ENCODE measurements at regions not wholly inside any gene's neighbourhood (a gene's known extent, or its start where the extent isn't known, plus 50 kb on each side); places are given as distances from the start of the nearest gene placed in this dataset.

DNA sequence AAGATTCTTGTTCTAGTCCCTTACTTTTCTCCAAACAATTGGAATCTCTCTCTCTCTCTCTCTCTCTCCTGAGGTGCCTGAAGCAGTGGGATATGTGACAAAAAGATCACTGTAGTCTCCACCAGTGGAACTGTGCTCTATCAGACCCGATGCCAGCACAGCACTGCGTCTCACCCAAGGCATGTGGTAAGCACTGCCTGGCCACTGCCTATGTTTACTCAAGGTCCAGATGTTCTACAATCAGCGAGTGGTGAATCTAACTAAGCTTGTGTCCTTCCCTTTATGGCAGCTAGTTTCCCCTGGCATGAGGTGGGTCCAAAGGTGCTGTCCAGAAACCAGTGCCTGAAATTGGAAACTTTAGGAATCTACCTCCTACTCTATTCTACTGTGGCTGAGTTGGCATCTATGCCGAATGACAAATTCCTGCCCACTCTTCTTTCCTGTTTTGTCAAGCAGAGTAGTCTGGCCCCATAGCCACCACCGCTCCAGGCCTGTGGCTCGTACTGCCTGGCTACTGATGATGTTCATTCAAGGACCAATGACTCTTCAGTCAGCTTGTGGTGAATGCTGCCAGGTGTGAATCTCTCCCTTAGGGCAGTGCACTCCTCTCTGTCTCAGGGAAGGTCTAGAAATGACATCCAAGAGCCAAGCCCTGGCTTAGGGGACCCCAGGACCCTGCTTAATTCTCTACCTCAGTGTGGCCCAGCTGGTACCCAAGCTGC lies 416.5 kb downstream of the TEX13C start (continued):
- TF ChIP-seq, protein P1, sequence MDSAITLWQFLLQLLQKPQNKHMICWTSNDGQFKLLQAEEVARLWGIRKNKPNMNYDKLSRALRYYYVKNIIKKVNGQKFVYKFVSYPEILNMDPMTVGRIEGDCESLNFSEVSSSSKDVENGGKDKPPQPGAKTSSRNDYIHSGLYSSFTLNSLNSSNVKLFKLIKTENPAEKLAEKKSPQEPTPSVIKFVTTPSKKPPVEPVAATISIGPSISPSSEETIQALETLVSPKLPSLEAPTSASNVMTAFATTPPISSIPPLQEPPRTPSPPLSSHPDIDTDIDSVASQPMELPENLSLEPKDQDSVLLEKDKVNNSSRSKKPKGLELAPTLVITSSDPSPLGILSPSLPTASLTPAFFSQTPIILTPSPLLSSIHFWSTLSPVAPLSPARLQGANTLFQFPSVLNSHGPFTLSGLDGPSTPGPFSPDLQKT (IDR thresholded peaks at IDR 0.05; ENCODE audit: borderline replicate concordance, low read depth, low read length) = no peak
- TF ChIP-seq, protein P2, sequence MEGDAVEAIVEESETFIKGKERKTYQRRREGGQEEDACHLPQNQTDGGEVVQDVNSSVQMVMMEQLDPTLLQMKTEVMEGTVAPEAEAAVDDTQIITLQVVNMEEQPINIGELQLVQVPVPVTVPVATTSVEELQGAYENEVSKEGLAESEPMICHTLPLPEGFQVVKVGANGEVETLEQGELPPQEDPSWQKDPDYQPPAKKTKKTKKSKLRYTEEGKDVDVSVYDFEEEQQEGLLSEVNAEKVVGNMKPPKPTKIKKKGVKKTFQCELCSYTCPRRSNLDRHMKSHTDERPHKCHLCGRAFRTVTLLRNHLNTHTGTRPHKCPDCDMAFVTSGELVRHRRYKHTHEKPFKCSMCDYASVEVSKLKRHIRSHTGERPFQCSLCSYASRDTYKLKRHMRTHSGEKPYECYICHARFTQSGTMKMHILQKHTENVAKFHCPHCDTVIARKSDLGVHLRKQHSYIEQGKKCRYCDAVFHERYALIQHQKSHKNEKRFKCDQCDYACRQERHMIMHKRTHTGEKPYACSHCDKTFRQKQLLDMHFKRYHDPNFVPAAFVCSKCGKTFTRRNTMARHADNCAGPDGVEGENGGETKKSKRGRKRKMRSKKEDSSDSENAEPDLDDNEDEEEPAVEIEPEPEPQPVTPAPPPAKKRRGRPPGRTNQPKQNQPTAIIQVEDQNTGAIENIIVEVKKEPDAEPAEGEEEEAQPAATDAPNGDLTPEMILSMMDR (tag by site-specific recombination; IDR thresholded peaks at IDR 0.05) = no peak
- TF ChIP-seq, protein P3, sequence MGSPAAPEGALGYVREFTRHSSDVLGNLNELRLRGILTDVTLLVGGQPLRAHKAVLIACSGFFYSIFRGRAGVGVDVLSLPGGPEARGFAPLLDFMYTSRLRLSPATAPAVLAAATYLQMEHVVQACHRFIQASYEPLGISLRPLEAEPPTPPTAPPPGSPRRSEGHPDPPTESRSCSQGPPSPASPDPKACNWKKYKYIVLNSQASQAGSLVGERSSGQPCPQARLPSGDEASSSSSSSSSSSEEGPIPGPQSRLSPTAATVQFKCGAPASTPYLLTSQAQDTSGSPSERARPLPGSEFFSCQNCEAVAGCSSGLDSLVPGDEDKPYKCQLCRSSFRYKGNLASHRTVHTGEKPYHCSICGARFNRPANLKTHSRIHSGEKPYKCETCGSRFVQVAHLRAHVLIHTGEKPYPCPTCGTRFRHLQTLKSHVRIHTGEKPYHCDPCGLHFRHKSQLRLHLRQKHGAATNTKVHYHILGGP (tag by site-specific recombination; IDR thresholded peaks at IDR 0.05) = no peak
- TF ChIP-seq YY1 (tag by site-specific recombination; IDR thresholded peaks at IDR 0.05) = no peak
- no peak for TF ChIP-seq PRDM1 (tag by site-specific recombination; IDR thresholded peaks at IDR 0.05)

DNA sequence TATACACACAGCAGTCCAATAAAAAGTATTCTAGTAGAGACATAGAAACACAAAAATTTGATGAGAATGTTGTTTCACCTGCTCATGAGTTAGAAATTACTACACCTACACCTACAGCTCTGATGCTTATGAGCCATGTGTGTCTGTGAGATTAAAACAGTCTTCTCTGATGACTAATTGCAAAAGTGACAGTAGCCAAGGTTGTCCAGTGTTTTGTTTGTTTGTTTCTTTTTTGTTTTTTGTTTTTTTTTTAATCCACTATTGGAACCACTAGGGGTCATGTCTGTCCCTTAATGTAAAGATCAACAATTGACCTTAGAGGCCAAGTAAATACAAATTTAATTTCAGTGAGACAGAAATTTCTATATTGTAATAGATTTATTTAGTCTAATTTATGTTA lies 423.1 kb downstream of the TEX13C start:
- no peaks in the 10 kb centered on the region for H3K36me3 ChIP-seq (ENCODE audit: control insufficient read depth in 2 of 2, insufficient read depth in 1 of 2, low read length in 2 of 2)
- H3K4me1 ChIP-seq (ENCODE audit: control insufficient read depth, insufficient read depth, low read length) = no peaks in the 10 kb centered on the region
- no peak overlapping the region for H3K4me3 ChIP-seq (ENCODE audit: low read depth, low read length)
- no peak overlapping the region for H3K27ac ChIP-seq (ENCODE audit: extremely low read depth, low read depth, low read length)
- ChIA-PET CTCF (no interaction called here), POLR2A (no interaction called here)
- no peaks in the 10 kb centered on the region for H3K9me3 ChIP-seq (ENCODE audit: control insufficient read depth, insufficient read depth, low read depth, low read length)
- TF ChIP-seq, protein P4, sequence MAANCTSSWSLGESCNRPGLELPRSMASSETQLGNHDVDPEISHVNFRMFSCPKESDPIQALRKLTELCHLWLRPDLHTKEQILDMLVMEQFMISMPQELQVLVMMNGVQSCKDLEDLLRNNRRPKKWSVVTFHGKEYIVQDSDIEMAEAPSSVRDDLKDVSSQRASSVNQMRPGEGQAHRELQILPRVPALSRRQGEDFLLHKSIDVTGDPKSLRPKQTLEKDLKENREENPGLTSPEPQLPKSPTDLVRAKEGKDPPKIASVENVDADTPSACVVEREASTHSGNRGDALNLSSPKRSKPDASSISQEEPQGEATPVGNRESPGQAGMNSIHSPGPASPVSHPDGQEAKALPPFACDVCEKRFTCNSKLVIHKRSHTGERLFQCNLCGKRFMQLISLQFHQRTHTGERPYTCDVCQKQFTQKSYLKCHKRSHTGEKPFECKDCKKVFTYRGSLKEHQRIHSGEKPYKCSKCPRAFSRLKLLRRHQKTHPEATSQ (tag by site-specific recombination; IDR thresholded peaks at IDR 0.05) = no peak
- TF ChIP-seq ZNF585B (tag by site-specific recombination; IDR thresholded peaks at IDR 0.05) = no peak
- no peak for TF ChIP-seq ZNF248 (tag by site-specific recombination; IDR thresholded peaks at IDR 0.05)
- TF ChIP-seq ZNF37A (tag by site-specific recombination; IDR thresholded peaks at IDR 0.05) = no peak
- no peak for TF ChIP-seq SALL2 (tag by site-specific recombination; IDR thresholded peaks at IDR 0.05; ENCODE audit: borderline replicate concordance)
- TF ChIP-seq ZNF664 (tag by site-specific recombination; IDR thresholded peaks at IDR 0.05) = no peak
- no peak for TF ChIP-seq ZNF600 (tag by site-specific recombination; IDR thresholded peaks at IDR 0.05)
- TF ChIP-seq ZNF324 (tag by site-specific recombination; IDR thresholded peaks at IDR 0.05) = no peak
- TF ChIP-seq, protein P5, sequence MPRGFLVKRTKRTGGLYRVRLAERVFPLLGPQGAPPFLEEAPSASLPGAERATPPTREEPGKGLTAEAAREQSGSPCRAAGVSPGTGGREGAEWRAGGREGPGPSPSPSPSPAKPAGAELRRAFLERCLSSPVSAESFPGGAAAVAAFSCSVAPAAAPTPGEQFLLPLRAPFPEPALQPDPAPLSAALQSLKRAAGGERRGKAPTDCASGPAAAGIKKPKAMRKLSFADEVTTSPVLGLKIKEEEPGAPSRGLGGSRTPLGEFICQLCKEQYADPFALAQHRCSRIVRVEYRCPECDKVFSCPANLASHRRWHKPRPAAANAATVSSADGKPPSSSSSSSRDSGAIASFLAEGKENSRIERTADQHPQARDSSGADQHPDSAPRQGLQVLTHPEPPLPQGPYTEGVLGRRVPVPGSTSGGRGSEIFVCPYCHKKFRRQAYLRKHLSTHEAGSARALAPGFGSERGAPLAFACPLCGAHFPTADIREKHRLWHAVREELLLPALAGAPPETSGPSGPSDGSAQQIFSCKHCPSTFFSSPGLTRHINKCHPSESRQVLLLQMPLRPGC (tag by site-specific recombination; IDR thresholded peaks at IDR 0.05) = no peak
- no peak for TF ChIP-seq ZNF184 (tag by site-specific recombination; IDR thresholded peaks at IDR 0.05)
- no peak for TF ChIP-seq ZNF221 (tag by site-specific recombination; IDR thresholded peaks at IDR 0.05; ENCODE audit: borderline replicate concordance)
- no peak for TF ChIP-seq ZNF112 (tag by site-specific recombination; IDR thresholded peaks at IDR 0.05)
- TF ChIP-seq, protein P6, sequence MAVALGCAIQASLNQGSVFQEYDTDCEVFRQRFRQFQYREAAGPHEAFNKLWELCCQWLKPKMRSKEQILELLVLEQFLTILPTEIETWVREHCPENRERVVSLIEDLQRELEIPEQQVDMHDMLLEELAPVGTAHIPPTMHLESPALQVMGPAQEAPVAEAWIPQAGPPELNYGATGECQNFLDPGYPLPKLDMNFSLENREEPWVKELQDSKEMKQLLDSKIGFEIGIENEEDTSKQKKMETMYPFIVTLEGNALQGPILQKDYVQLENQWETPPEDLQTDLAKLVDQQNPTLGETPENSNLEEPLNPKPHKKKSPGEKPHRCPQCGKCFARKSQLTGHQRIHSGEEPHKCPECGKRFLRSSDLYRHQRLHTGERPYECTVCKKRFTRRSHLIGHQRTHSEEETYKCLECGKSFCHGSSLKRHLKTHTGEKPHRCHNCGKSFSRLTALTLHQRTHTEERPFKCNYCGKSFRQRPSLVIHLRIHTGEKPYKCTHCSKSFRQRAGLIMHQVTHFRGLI (tag by site-specific recombination; IDR thresholded peaks at IDR 0.05) = no peak
